ENCODE measurements at regions not wholly inside any gene's neighbourhood (a gene's known extent, or its start where the extent isn't known, plus 50 kb on each side); places are given as distances from the start of the nearest gene placed in this dataset.

GRCh38 chr3:164155400-164155799 lies 922.9 kb downstream of the SI start:
- TF ChIP-seq CTCF (IDR thresholded peaks at IDR 0.05) (no peak), EZH2 (IDR thresholded peaks at IDR 0.05; ENCODE audit: borderline replicate concordance, insufficient read depth, low read depth, low read length, poor library complexity, severe bottlenecking) (no peak)

All from B cell (primary cell).